HG03095 (cell line): ENCODE measurements at regions not wholly inside any gene's neighbourhood (a gene's known extent, or its start where the extent isn't known, plus 50 kb on each side); places are given as distances from the start of the nearest gene placed in this dataset.
A peak's percentile ranks its signal among the peaks of the same experiment; 100 is the strongest.
"Not testable (repeated sequence)": the region's sequence is repeated elsewhere in the genome, so short reads cannot be mapped to it uniquely, and the experiment has no call there.

Experiments
- ATAC-seq: cut with Tn5 transposase; IDR thresholded peaks from one replicate; pipeline ENCODE4 v1.9.1; 2021; ENCODE audit warnings: moderate library complexity; ENCODE audit not compliant: unreplicated experiment

GRCh38 chr1:234849832-234850231 is 239.9 kb upstream of the IRF2BP2 start:
- ATAC-seq, result no peak

- no peak for ATAC-seq
These were observed 239.1 kb upstream of the IRF2BP2 start for GRCh38 chr1:234848972-234849649.

GRCh38 chr1:234846813-234847212 is 236.8 kb upstream of the IRF2BP2 start:
- not testable (repeated sequence) for ATAC-seq

GRCh38 chr1:234845836-234846235 is 235.9 kb upstream of the IRF2BP2 start:
- no peak for ATAC-seq

GRCh38 chr1:234845097-234845660 is 235.2 kb upstream of the IRF2BP2 start:
- ATAC-seq, result no peak

- no peak for ATAC-seq
These were observed 234.6 kb upstream of the IRF2BP2 start for GRCh38 chr1:234844479-234845031.

- no peak for ATAC-seq
These were observed 234.0 kb upstream of the IRF2BP2 start for GRCh38 chr1:234843946-234844345.

GRCh38 chr1:234842726-234843641 is 233.0 kb upstream of the IRF2BP2 start:
- peak; percentile 64 for ATAC-seq

- ATAC-seq, result peak; percentile 17
These were observed 231.8 kb upstream of the IRF2BP2 start for GRCh38 chr1:234841710-234842231.

GRCh38 chr1:234841281-234841680 is 231.3 kb upstream of the IRF2BP2 start:
- ATAC-seq, result no peak

- no peak for ATAC-seq
These were observed 230.9 kb upstream of the IRF2BP2 start for GRCh38 chr1:234840843-234841242.

- ATAC-seq, result no peak
These were observed 230.3 kb upstream of the IRF2BP2 start for GRCh38 chr1:234840253-234840652.

GRCh38 chr1:234839663-234840062 is 229.7 kb upstream of the IRF2BP2 start:
- ATAC-seq, result no peak

GRCh38 chr1:234838820-234839219 is 228.8 kb upstream of the IRF2BP2 start:
- ATAC-seq, result no peak

- ATAC-seq, result no peak
These were observed 228.2 kb upstream of the IRF2BP2 start for GRCh38 chr1:234838182-234838581.

- no peak for ATAC-seq
These were observed 227.7 kb upstream of the IRF2BP2 start for GRCh38 chr1:234837713-234838112.

- ATAC-seq, result no peak
These were observed 226.9 kb upstream of the IRF2BP2 start for GRCh38 chr1:234836776-234837357.

- no peak for ATAC-seq
These were observed 226.2 kb upstream of the IRF2BP2 start for GRCh38 chr1:234836045-234836681.

- ATAC-seq, result no peak
These were observed 225.3 kb upstream of the IRF2BP2 start for GRCh38 chr1:234835239-234835638.

GRCh38 chr1:234833646-234834045 is 223.7 kb upstream of the IRF2BP2 start:
- no peak for ATAC-seq
